Bronchial epithelial cell (primary cell): ENCODE measurements at regions not wholly inside any gene's neighbourhood (a gene's known extent, or its start where the extent isn't known, plus 50 kb on each side); places are given as distances from the start of the nearest gene placed in this dataset.
A peak's percentile ranks its signal among the peaks of the same experiment; 100 is the strongest.

Experiments used
- DNase-seq: peaks from one replicate; pipeline ENCODE4 v3.0.0-alpha.2; 2010; ENCODE audit warnings: low read depth
- FAIRE-seq: peaks from 2 replicates; lab custom pipeline; 2011; peaks lifted over from hg19 to GRCh38; lab: Jason Lieb, UNC
- H3K27me3 ChIP-seq: 2 replicates; pipeline ENCODE4 v1.5.1; 2011; ENCODE audit warnings: low read length; ENCODE audit not compliant: control insufficient read depth, insufficient read depth
- H3K36me3 ChIP-seq: 2 replicates; pipeline ENCODE4 v1.5.1; 2011; ENCODE audit warnings: low read length; ENCODE audit not compliant: control insufficient read depth, insufficient read depth
- H3K4me3 ChIP-seq: 2 replicates; pipeline ENCODE4 v1.5.1; 2011; ENCODE audit warnings: mild to moderate bottlenecking, low read depth, low read length, control low read depth
- CTCF ChIP-seq: IDR thresholded peaks from 2 replicates; pipeline ENCODE4 v1.5.1; 2011; ENCODE audit warnings: mild to moderate bottlenecking, moderate library complexity, low read length, control low read depth, inconsistent platforms; ENCODE audit not compliant: insufficient read depth, severe bottlenecking

GRCh38 chr1:93750955-93751354 lies 69.3 kb upstream of the BCAR3 start:
- Histone ChIP-seq H3K36me3 (no peaks in the 10 kb centered on the region), H3K4me3 (no peak overlapping the region), H3K27me3 (no peaks in the 10 kb centered on the region)
- TF ChIP-seq CTCF = no peak
- DNase-seq (no peak), FAIRE-seq (no peak)

GRCh38 chr1:93749894-93750301 lies 68.3 kb upstream of the BCAR3 start:
- FAIRE-seq (peak; percentile 62), DNase-seq (peak; percentile 72)
- H3K36me3 ChIP-seq = no peaks in the 10 kb centered on the region
- H3K27me3 ChIP-seq = no peaks in the 10 kb centered on the region
- peak; percentile 60 for TF ChIP-seq CTCF
- H3K4me3 ChIP-seq = no peak overlapping the region

- FAIRE-seq (no peak), DNase-seq (no peak)
- H3K4me3 ChIP-seq = no peak overlapping the region
- no peaks in the 10 kb centered on the region for H3K27me3 ChIP-seq
- no peaks in the 10 kb centered on the region for H3K36me3 ChIP-seq
- TF ChIP-seq CTCF = no peak
Observed at GRCh38 chr1:93749487-93749886, 67.8 kb upstream of the BCAR3 start.

- no peaks in the 10 kb centered on the region for H3K27me3 ChIP-seq
- DNase-seq (no peak), FAIRE-seq (no peak)
- no peak for TF ChIP-seq CTCF
- no peaks in the 10 kb centered on the region for H3K36me3 ChIP-seq
- H3K4me3 ChIP-seq = no peak overlapping the region
Observed at GRCh38 chr1:93746021-93746812, 64.6 kb upstream of the BCAR3 start.

GRCh38 chr1:93744299-93744988 lies 62.8 kb upstream of the BCAR3 start:
- TF ChIP-seq CTCF = no peak
- Histone ChIP-seq H3K36me3 (no peaks in the 10 kb centered on the region), H3K4me3 (no peak overlapping the region), H3K27me3 (no peaks in the 10 kb centered on the region)
- no peak for FAIRE-seq
- no peak for DNase-seq
